Mesodermal cell (in vitro differentiated cells): ENCODE measurements at regions not wholly inside any gene's neighbourhood (a gene's known extent, or its start where the extent isn't known, plus 50 kb on each side); places are given as distances from the start of the nearest gene placed in this dataset.
"Not testable (repeated sequence)": the region's sequence is repeated elsewhere in the genome, so short reads cannot be mapped to it uniquely, and the experiment has no call there.

Experiments
- H3K27ac ChIP-seq: 2 replicates; pipeline ENCODE4 v1.7.0; 2013; ENCODE audit warnings: mild to moderate bottlenecking, low read depth, low read length, moderate library complexity; ENCODE audit not compliant: severe bottlenecking
- H3K36me3 ChIP-seq: 2 replicates; pipeline ENCODE4 v1.7.1; 2013; ENCODE audit warnings: mild to moderate bottlenecking, low read length, moderate library complexity; ENCODE audit not compliant: control insufficient read depth, insufficient read depth
- H3K4me1 ChIP-seq: one replicate; pipeline ENCODE4 v1.7.1; 2013; ENCODE audit warnings: mild to moderate bottlenecking, low read length; ENCODE audit not compliant: insufficient read depth, control insufficient read depth, poor library complexity, severe bottlenecking
- H3K4me3 ChIP-seq: 2 replicates; pipeline ENCODE4 v1.7.0; 2013; ENCODE audit warnings: low read length, control low read depth, mild to moderate bottlenecking; ENCODE audit not compliant: insufficient read depth, poor library complexity, severe bottlenecking; ENCODE audit errors: extremely low read depth
- H3K9me3 ChIP-seq: 2 replicates; pipeline ENCODE4 v1.7.1; 2013; ENCODE audit warnings: mild to moderate bottlenecking, low read length, moderate library complexity; ENCODE audit not compliant: control insufficient read depth
- WGBS, 2 experiments: methylation state at CpG; one replicate each; pipeline ENCODE4 v1.1.5; 2013; ENCODE audit warnings: missing lambda C conversion rate in 2 of 2; ENCODE audit not compliant: insufficient coverage in 2 of 2; 5-methylcytosine and 5-hydroxymethylcytosine counted together

DNA sequence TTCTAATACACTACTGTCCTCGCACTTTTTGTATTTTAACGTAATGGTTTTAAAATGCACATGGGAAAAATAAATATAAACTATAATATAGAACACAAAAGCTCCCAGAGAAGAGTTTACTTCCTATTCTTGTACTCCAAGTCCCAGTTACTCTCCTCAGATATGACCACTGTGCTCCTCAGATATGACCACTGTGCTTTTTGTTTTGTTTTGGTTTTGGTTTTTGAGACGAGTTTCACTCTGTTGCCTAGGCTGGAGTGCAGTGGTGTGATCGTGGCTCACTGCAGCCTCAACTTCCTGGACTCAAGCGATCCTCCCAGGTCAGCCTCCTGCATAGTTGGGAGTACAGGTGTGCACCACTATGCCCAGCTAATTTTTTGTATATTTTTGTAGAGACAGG, 76.8 kb upstream of the NBPF11 start:
- no CpG with 5 or more reads among the region's 5 CpGs for WGBS, 2 experiments
- not testable (repeated sequence) for H3K27ac ChIP-seq, H3K4me1 ChIP-seq

DNA sequence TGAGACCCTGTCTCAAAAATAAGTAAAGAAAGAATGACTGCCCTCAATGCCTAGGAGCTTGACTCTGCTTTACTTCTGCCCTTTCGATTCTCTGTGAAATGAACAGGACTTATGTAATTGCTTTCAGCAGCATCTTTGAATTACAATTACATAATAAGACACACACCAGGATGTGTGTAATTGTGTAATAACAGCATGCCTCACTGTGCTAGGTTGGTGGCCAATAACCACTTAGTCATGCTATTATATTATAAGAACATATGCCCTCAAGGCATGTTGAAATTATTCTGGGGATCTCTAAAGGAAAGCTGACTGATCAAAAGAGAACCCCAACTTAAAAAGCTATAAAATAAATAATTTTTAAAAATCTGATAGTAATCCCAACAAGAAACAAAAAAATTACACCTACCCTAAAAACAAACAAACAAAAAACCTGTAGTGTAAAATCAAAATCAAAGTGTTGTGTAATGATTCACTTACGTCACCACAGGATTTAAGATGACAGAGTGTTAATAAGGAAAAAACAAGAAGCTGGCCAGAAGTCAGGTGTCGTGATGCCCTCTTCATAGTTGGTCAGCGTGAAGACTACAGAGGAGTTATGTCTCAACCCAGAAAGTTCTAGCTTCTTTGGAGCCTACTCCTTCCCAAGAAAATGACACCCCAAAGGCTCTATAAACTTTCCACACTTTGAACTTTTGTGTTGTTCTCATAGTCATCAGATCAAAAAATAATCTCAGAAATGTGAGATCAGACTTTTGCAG, 70.5 kb upstream of the NBPF11 start:
- no CpG with 5 or more reads among the region's 4 CpGs for WGBS, 2 experiments
- not testable (repeated sequence) for H3K4me1 ChIP-seq, H3K36me3 ChIP-seq, H3K9me3 ChIP-seq, H3K4me3 ChIP-seq, H3K27ac ChIP-seq

More for the DNA sequence above, 76.8 kb upstream of the NBPF11 start:
- not testable (repeated sequence) for H3K9me3 ChIP-seq, H3K4me3 ChIP-seq, H3K36me3 ChIP-seq

DNA sequence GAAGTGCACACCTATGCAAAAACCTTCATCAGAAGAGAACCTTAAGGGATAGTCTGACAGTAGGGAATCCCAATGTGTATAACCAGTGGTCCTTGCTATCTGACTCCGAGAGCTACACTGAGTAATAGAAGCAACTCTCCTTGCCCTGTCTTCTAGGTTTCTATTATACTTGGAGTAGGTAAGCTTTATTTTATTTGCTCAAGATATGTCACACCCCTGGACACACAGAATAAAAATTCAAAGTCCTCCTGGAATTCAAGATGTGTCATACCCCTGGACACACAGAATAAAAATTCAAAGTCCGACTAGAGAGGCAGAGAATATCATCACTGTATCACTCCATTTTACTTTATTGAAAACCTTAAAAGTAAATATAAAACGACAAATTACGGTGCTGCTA, 69.5 kb upstream of the NBPF11 start:
- H3K27ac ChIP-seq, H3K4me3 ChIP-seq, H3K9me3 ChIP-seq, H3K4me1 ChIP-seq, H3K36me3 ChIP-seq: not testable (repeated sequence)
- no CpG with 5 or more reads among the region's 4 CpGs for WGBS, 2 experiments

DNA sequence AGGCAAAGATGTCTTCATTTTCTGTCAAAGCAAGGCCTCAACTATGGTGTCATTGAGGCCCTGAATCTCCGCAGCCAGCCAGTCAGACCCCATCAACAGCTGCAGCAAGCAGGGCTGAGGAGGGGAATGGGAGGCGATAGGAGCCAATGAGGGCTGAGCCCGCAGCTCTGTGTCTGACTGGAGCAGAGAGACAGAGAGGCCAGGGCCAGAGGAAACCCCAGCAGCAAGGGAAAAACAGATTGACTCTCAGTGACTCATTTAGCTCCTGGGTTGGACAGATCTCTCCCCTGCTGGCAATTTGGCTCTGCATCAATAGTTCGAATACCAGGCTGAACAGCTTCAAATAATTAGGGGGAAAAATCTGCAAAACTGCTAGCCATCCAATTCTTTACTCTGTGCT, 67.1 kb upstream of the NBPF11 start:
- H3K4me3 ChIP-seq, H3K9me3 ChIP-seq, H3K4me1 ChIP-seq, H3K36me3 ChIP-seq, H3K27ac ChIP-seq: not testable (repeated sequence)
- no CpG with 5 or more reads among the region's 4 CpGs for WGBS, 2 experiments

DNA sequence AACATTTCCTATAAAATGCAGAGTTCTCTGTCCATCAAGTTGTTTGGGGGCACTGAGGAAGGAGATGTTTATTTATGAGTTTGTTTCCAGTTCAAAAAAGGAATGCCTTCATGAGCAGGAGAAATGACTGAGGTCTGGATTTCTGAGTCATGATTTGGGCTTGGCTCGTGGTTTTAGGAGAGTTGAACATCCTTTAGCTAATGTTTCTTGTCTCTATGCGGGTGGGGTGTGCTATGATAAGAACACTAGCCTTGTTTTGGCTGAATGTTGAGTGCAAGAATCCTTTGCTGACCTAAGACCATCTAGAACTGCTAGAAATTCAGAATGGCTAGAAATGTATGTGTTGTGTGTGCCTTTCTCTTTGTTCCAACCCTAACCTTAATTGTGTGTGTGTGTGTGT, 59.1 kb upstream of the NBPF11 start:
- not testable (repeated sequence) for H3K9me3 ChIP-seq, H3K36me3 ChIP-seq, H3K4me3 ChIP-seq, H3K27ac ChIP-seq, H3K4me1 ChIP-seq
- WGBS, 2 experiments: no CpG with 5 or more reads among the region's 2 CpGs

DNA sequence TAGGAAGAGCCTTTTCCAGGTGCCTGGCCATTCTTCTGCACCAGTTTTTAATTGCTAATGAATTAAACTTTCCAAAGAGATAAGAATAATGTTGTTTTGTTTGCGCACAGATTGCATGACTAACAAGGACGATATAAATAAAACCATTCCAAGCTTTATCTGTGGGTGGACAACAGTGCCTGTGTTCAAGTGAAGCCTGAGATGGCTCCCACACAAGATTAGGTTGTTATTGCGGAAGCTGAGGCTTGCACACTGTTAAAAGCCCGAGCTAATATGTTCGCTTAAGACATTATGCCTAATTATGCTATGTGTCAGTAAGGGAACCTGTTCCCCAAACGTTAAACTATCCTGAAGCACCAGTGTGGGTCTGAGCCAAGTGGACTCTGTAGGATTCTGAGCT, 58.5 kb upstream of the NBPF11 start:
- not testable (repeated sequence) for H3K27ac ChIP-seq, H3K9me3 ChIP-seq, H3K36me3 ChIP-seq, H3K4me3 ChIP-seq, H3K4me1 ChIP-seq
- WGBS, 2 experiments: no CpG with 5 or more reads among the region's 6 CpGs

DNA sequence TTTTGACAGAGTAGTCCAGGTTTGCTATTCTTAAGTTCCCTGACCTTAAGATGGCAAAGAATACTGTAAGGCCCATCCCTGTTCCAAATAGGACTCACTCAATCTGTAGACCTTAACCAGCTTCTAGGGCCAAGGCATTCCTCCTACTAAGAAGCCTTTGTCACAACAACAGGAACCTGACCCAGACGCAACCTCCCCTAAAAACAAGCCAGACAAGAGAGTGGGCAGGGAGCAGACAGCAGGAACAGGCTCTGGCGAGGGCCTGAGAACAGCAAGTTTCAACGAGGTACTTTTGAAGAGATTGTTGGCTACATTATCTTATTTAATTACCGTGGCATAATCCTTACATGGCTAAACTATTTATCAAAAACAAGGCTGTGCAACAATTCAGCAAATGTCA, 58.1 kb upstream of the NBPF11 start:
- not testable (repeated sequence) for H3K27ac ChIP-seq, H3K36me3 ChIP-seq, H3K4me1 ChIP-seq, H3K4me3 ChIP-seq, H3K9me3 ChIP-seq
- no CpG with 5 or more reads among the region's 4 CpGs for WGBS, 2 experiments

DNA sequence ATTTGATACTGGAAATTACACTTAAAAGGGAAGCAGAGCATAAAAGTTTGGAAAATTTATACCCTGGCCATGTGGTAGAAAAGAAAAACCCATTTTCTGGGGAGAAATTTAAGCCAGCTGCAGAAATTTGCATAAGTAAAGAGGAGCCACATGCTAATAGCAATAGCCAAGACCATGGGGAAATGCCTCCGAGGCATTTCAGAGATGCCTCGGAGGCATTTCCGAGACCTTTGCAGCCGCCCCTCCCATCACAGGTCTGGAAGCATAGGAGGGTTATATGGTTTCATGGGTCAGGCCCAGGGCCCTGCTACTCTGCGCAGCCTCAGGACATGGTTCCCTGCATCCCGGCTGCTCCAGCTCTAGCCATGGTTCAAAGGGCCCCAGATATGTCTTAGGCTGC, 49.9 kb upstream of the NBPF11 start:
- WGBS, 2 experiments: no CpG with 5 or more reads among the region's 6 CpGs

More for the DNA sequence above, 49.9 kb upstream of the NBPF11 start:
- H3K4me1 ChIP-seq, H3K4me3 ChIP-seq, H3K36me3 ChIP-seq, H3K27ac ChIP-seq, H3K9me3 ChIP-seq: not testable (repeated sequence)
